ENCODE measurements at regions not wholly inside any gene's neighbourhood (a gene's known extent, or its start where the extent isn't known, plus 50 kb on each side); places are given as distances from the start of the nearest gene placed in this dataset.
"Not testable (repeated sequence)": the region's sequence is repeated elsewhere in the genome, so short reads cannot be mapped to it uniquely, and the experiment has no call there.

- 100% methylated on average over 1 of the region's 3 CpGs for WGBS
- peaks cover 17% of the 10 kb centered on the region for H3K9me3 ChIP-seq (ENCODE audit: insufficient read depth, low read depth, low read length)
- no peak overlapping the region for H3K4me3 ChIP-seq (ENCODE audit: low read length)
- H3K36me3 ChIP-seq (ENCODE audit: insufficient read depth, low read length) = no peaks in the 10 kb centered on the region
- H3K4me1 ChIP-seq (ENCODE audit: insufficient read depth, low read length) = no peaks in the 10 kb centered on the region
- H3K9ac ChIP-seq (ENCODE audit: low read depth, low read length) = no peak overlapping the region
- H3K27me3 ChIP-seq (ENCODE audit: insufficient read depth, low read length) = no peaks in the 10 kb centered on the region
- H3K27ac ChIP-seq (ENCODE audit: low read depth, low read length) = no peak overlapping the region
These were observed 875.7 kb downstream of the SLC6A15 start for GRCh38 chr12:84036912-84037311.

- no peak overlapping the region for H3K27ac ChIP-seq (ENCODE audit: low read depth, low read length)
- 94% methylated on average over 3 of the region's 3 CpGs for WGBS
- no peak overlapping the region for H3K4me3 ChIP-seq (ENCODE audit: low read length)
- no peak overlapping the region for H3K9ac ChIP-seq (ENCODE audit: low read depth, low read length)
- peaks cover 23% of the 10 kb centered on the region for H3K9me3 ChIP-seq (ENCODE audit: insufficient read depth, low read depth, low read length)
- H3K27me3 ChIP-seq (ENCODE audit: insufficient read depth, low read length) = no peaks in the 10 kb centered on the region
- H3K4me1 ChIP-seq (ENCODE audit: insufficient read depth, low read length) = no peaks in the 10 kb centered on the region
- H3K36me3 ChIP-seq (ENCODE audit: insufficient read depth, low read length) = no peaks in the 10 kb centered on the region
These were observed 876.8 kb downstream of the SLC6A15 start for GRCh38 chr12:84035766-84036165.

- 46% methylated on average over 2 of the region's 2 CpGs for WGBS
- H3K36me3 ChIP-seq (ENCODE audit: insufficient read depth, low read length) = no peaks in the 10 kb centered on the region
- no peaks in the 10 kb centered on the region for H3K4me1 ChIP-seq (ENCODE audit: insufficient read depth, low read length)
- no peak overlapping the region for H3K4me3 ChIP-seq (ENCODE audit: low read length)
- no peak overlapping the region for H3K9ac ChIP-seq (ENCODE audit: low read depth, low read length)
- H3K9me3 ChIP-seq (ENCODE audit: insufficient read depth, low read depth, low read length) = peaks cover 23% of the 10 kb centered on the region
- no peak overlapping the region for H3K27ac ChIP-seq (ENCODE audit: low read depth, low read length)
- H3K27me3 ChIP-seq (ENCODE audit: insufficient read depth, low read length) = no peaks in the 10 kb centered on the region
These were observed 877.7 kb downstream of the SLC6A15 start for GRCh38 chr12:84034871-84035270.

GRCh38 chr12:84033162-84033561, 879.4 kb downstream of the SLC6A15 start:
- H3K27ac ChIP-seq (ENCODE audit: low read depth, low read length) = no peak overlapping the region
- WGBS = 93% methylated on average over 8 of the region's 8 CpGs
- peaks cover 23% of the 10 kb centered on the region for H3K9me3 ChIP-seq (ENCODE audit: insufficient read depth, low read depth, low read length)
- H3K4me1 ChIP-seq (ENCODE audit: insufficient read depth, low read length) = no peaks in the 10 kb centered on the region
- H3K4me3 ChIP-seq (ENCODE audit: low read length) = no peak overlapping the region
- H3K9ac ChIP-seq (ENCODE audit: low read depth, low read length) = no peak overlapping the region
- no peaks in the 10 kb centered on the region for H3K27me3 ChIP-seq (ENCODE audit: insufficient read depth, low read length)
- H3K36me3 ChIP-seq (ENCODE audit: insufficient read depth, low read length) = no peaks in the 10 kb centered on the region

GRCh38 chr12:84018556-84019179, 893.9 kb downstream of the SLC6A15 start:
- H3K36me3 ChIP-seq (ENCODE audit: insufficient read depth, low read length); H3K27me3 ChIP-seq (ENCODE audit: insufficient read depth, low read length); H3K27ac ChIP-seq (ENCODE audit: low read depth, low read length); H3K4me1 ChIP-seq (ENCODE audit: insufficient read depth, low read length); H3K4me3 ChIP-seq (ENCODE audit: low read length); H3K9me3 ChIP-seq (ENCODE audit: insufficient read depth, low read depth, low read length); H3K9ac ChIP-seq (ENCODE audit: low read depth, low read length): not testable (repeated sequence)
- WGBS = 85% methylated on average over 5 of the region's 6 CpGs

- Histone ChIP-seq H3K4me1 (ENCODE audit: insufficient read depth, low read length) (no peaks in the 10 kb centered on the region), H3K9me3 (ENCODE audit: insufficient read depth, low read depth, low read length) (no peaks in the 10 kb centered on the region), H3K27me3 (ENCODE audit: insufficient read depth, low read length) (no peaks in the 10 kb centered on the region), H3K9ac (ENCODE audit: low read depth, low read length) (no peak overlapping the region), H3K36me3 (ENCODE audit: insufficient read depth, low read length) (no peaks in the 10 kb centered on the region), H3K27ac (ENCODE audit: low read depth, low read length) (no peak overlapping the region), H3K4me3 (ENCODE audit: low read length) (no peak overlapping the region)
These were observed 895.6 kb downstream of the SLC6A15 start for GRCh38 chr12:84016956-84017355.

GRCh38 chr12:83997423-83997822, 915.2 kb downstream of the SLC6A15 start:
- no peaks in the 10 kb centered on the region for H3K27me3 ChIP-seq (ENCODE audit: insufficient read depth, low read length)
- H3K27ac ChIP-seq (ENCODE audit: low read depth, low read length) = no peak overlapping the region
- no peaks in the 10 kb centered on the region for H3K4me1 ChIP-seq (ENCODE audit: insufficient read depth, low read length)
- H3K4me3 ChIP-seq (ENCODE audit: low read length) = no peak overlapping the region
- no peaks in the 10 kb centered on the region for H3K9me3 ChIP-seq (ENCODE audit: insufficient read depth, low read depth, low read length)
- no peaks in the 10 kb centered on the region for H3K36me3 ChIP-seq (ENCODE audit: insufficient read depth, low read length)
- H3K9ac ChIP-seq (ENCODE audit: low read depth, low read length) = no peak overlapping the region

- WGBS = 100% methylated on average over 1 of the region's 1 CpG
- Histone ChIP-seq H3K9ac (ENCODE audit: low read depth, low read length) (no peak overlapping the region), H3K4me3 (ENCODE audit: low read length) (no peak overlapping the region), H3K9me3 (ENCODE audit: insufficient read depth, low read depth, low read length) (no peaks in the 10 kb centered on the region), H3K27me3 (ENCODE audit: insufficient read depth, low read length) (no peaks in the 10 kb centered on the region), H3K4me1 (ENCODE audit: insufficient read depth, low read length) (no peaks in the 10 kb centered on the region), H3K36me3 (ENCODE audit: insufficient read depth, low read length) (no peaks in the 10 kb centered on the region), H3K27ac (ENCODE audit: low read depth, low read length) (no peak overlapping the region)
These were observed 915.9 kb downstream of the SLC6A15 start for GRCh38 chr12:83996671-83997070.

- Histone ChIP-seq H3K9ac (ENCODE audit: low read depth, low read length) (no peak overlapping the region), H3K4me3 (ENCODE audit: low read length) (no peak overlapping the region), H3K27ac (ENCODE audit: low read depth, low read length) (no peak overlapping the region), H3K9me3 (ENCODE audit: insufficient read depth, low read depth, low read length) (no peaks in the 10 kb centered on the region), H3K36me3 (ENCODE audit: insufficient read depth, low read length) (no peaks in the 10 kb centered on the region), H3K4me1 (ENCODE audit: insufficient read depth, low read length) (no peaks in the 10 kb centered on the region), H3K27me3 (ENCODE audit: insufficient read depth, low read length) (no peaks in the 10 kb centered on the region)
- 89% methylated on average over 1 of the region's 2 CpGs for WGBS
These were observed 927.5 kb downstream of the SLC6A15 start for GRCh38 chr12:83985084-83985483.

GRCh38 chr12:83980398-83980797, 932.2 kb downstream of the SLC6A15 start:
- Histone ChIP-seq H3K9ac (ENCODE audit: low read depth, low read length) (no peak overlapping the region), H3K36me3 (ENCODE audit: insufficient read depth, low read length) (no peaks in the 10 kb centered on the region), H3K4me3 (ENCODE audit: low read length) (no peak overlapping the region), H3K9me3 (ENCODE audit: insufficient read depth, low read depth, low read length) (no peaks in the 10 kb centered on the region), H3K27ac (ENCODE audit: low read depth, low read length) (no peak overlapping the region), H3K27me3 (ENCODE audit: insufficient read depth, low read length) (no peaks in the 10 kb centered on the region), H3K4me1 (ENCODE audit: insufficient read depth, low read length) (no peaks in the 10 kb centered on the region)

- no peak overlapping the region for H3K4me3 ChIP-seq (ENCODE audit: low read length)
- H3K36me3 ChIP-seq (ENCODE audit: insufficient read depth, low read length) = no peaks in the 10 kb centered on the region
- no peak overlapping the region for H3K9ac ChIP-seq (ENCODE audit: low read depth, low read length)
- H3K27ac ChIP-seq (ENCODE audit: low read depth, low read length) = no peak overlapping the region
- no peaks in the 10 kb centered on the region for H3K4me1 ChIP-seq (ENCODE audit: insufficient read depth, low read length)
- no peaks in the 10 kb centered on the region for H3K9me3 ChIP-seq (ENCODE audit: insufficient read depth, low read depth, low read length)
- WGBS = 91% methylated on average over 2 of the region's 2 CpGs
- no peaks in the 10 kb centered on the region for H3K27me3 ChIP-seq (ENCODE audit: insufficient read depth, low read length)
These were observed 932.8 kb downstream of the SLC6A15 start for GRCh38 chr12:83979785-83980184.

GRCh38 chr12:83971781-83972180, 940.8 kb downstream of the SLC6A15 start:
- Histone ChIP-seq H3K27me3 (ENCODE audit: insufficient read depth, low read length) (no peaks in the 10 kb centered on the region), H3K9ac (ENCODE audit: low read depth, low read length) (no peak overlapping the region), H3K36me3 (ENCODE audit: insufficient read depth, low read length) (no peaks in the 10 kb centered on the region), H3K27ac (ENCODE audit: low read depth, low read length) (peak overlapping the region; percentile 23; the same call in 1 of the 2 replicates), H3K9me3 (ENCODE audit: insufficient read depth, low read depth, low read length) (no peaks in the 10 kb centered on the region), H3K4me1 (ENCODE audit: insufficient read depth, low read length) (peaks cover 22% of the 10 kb centered on the region), H3K4me3 (ENCODE audit: low read length) (no peak overlapping the region)
- WGBS = no CpG with 5 or more reads among the region's 3 CpGs

Measured in HUES64 (cell line).